Right lobe of liver (tissue), 6 donors: ENCODE measurements at regions not wholly inside any gene's neighbourhood (a gene's known extent, or its start where the extent isn't known, plus 50 kb on each side); places are given as distances from the start of the nearest gene placed in this dataset.

Experiments used
- ATAC-seq, 4 donors: fragments of 200-7000 bp; cut with Tn5 transposase; one replicate each; pipeline ENCODE4 v1.9.1; 2020; ENCODE audit warnings: mild to moderate bottlenecking in 4 of 4, moderate library complexity in 4 of 4
- DNase-seq, 3 donors: peaks; one replicate each; pipeline ENCODE4 v3.0.0-alpha.2; 2020
- H3K27ac ChIP-seq, 3 donors: fragments of 200-600 bp; one replicate each; pipeline ENCODE4 v1.8.0; 2022
- H3K27me3 ChIP-seq, 2 donors: fragments of 200-600 bp; one replicate each; pipeline ENCODE4 v1.8.0; 2022
- H3K36me3 ChIP-seq, 4 donors: fragments of 200-600 bp; sonication (generic) in 1 of 4; one replicate each; pipeline versions ENCODE4 v1.5.1 to v1.8.0; 2017 to 2022; ENCODE audit warnings: control low read depth in 1 of 4
- H3K4me1 ChIP-seq, 4 donors: fragments of 200-600 bp; sonication (generic) in 1 of 4; one replicate each; pipeline versions ENCODE4 v1.5.1 to v1.8.0; 2017 to 2022; ENCODE audit warnings: control low read depth in 1 of 4
- H3K4me3 ChIP-seq, 3 donors: fragments of 200-600 bp; one replicate each; pipeline ENCODE4 v1.8.0; 2022
- H3K9me3 ChIP-seq, 4 donors: fragments of 200-600 bp; sonication (generic) in 1 of 4; one replicate each; pipeline versions ENCODE4 v1.5.1 to v1.8.0; 2017 to 2022; ENCODE audit warnings: control low read depth in 1 of 4
- CTCF ChIP-seq, 4 donors: fragments of 200-600 bp in 3 of 4; fragments of 450-650 bp in 1 of 4; IDR thresholded peaks; one replicate each; pipeline versions ENCODE4 v1.5.1 to v1.8.0; 2016 to 2022; ENCODE audit warnings: antibody characterized with exemption in 4 of 4, mild to moderate bottlenecking in 2 of 4
- POLR2A ChIP-seq: fragments of 450-650 bp; IDR thresholded peaks from one replicate; pipeline ENCODE4 v1.6.1; 2017; ENCODE audit warnings: antibody characterized with exemption, mild to moderate bottlenecking
- WGBS: methylation state at CpG from one replicate; pipeline ENCODE4 v1.1.6; 2018; ENCODE audit warnings: low coverage, low lambda C conversion rate; ENCODE audit not compliant: insufficient coverage; ENCODE audit errors: missing lambda C conversion rate; 5-methylcytosine and 5-hydroxymethylcytosine counted together
- intact Hi-C, 2 donors: fragments of 100-400 bp; cut with DNase I; formaldehyde crosslinking; loops; one replicate each; pipeline versions ENCODE4 v1.11.2 to v1.14.1; 2022
- donor health status: DM: no; HTN: yes; CAD: no.
- donor health status: DM: no; HTN: no; CAD: no.
- donor health status: DM: no; HTN: no; CAD: no.
- donor health status: DM: no; HTN: yes; CAD: no.
- donor health status: DM: no; HTN: yes; CAD: no.

GRCh38 chr7:118792682-118793081, 568.2 kb downstream of the ANKRD7 start:
- ATAC-seq = no peak
- WGBS = 77% methylated on average over 3 of the region's 4 CpGs
- Histone ChIP-seq H3K4me1 (no peaks in the 10 kb centered on the region), H3K27me3 (no peaks in the 10 kb centered on the region), H3K9me3 (no peaks in the 10 kb centered on the region), H3K36me3 (no peaks in the 10 kb centered on the region), H3K4me3 (no peak overlapping the region), H3K27ac (no peak overlapping the region)
- intact Hi-C loops = no loop called here
- TF ChIP-seq POLR2A = no peak
- no peak for TF ChIP-seq CTCF (IDR thresholded peaks at IDR 0.05)
- no peak for DNase-seq

- no peaks in the 10 kb centered on the region for H3K9me3 ChIP-seq
- ATAC-seq (peak; percentile 19 to 60 (median 28)), DNase-seq (no peak)
- H3K36me3 ChIP-seq = no peaks in the 10 kb centered on the region
- no peak overlapping the region for H3K27ac ChIP-seq
- 21% methylated on average over 1 of the region's 1 CpG for WGBS
- H3K4me3 ChIP-seq = no peak overlapping the region
- no peak for TF ChIP-seq CTCF (IDR thresholded peaks at IDR 0.05)
- no peak for TF ChIP-seq POLR2A
- no peaks in the 10 kb centered on the region for H3K4me1 ChIP-seq
- intact Hi-C loops = no loop called here
- no peaks in the 10 kb centered on the region for H3K27me3 ChIP-seq
Observed at GRCh38 chr7:118793582-118793981, 569.1 kb downstream of the ANKRD7 start.

- ATAC-seq (no peak), DNase-seq (no peak)
- no peak for TF ChIP-seq CTCF (IDR thresholded peaks at IDR 0.05)
- TF ChIP-seq POLR2A = no peak
- H3K36me3 ChIP-seq = no peaks in the 10 kb centered on the region
- intact Hi-C loops = no loop called here
- no peaks in the 10 kb centered on the region for H3K9me3 ChIP-seq
- H3K27ac ChIP-seq = no peak overlapping the region
- no peak overlapping the region for H3K4me3 ChIP-seq
- no peaks in the 10 kb centered on the region for H3K27me3 ChIP-seq
- 6% methylated on average over 1 of the region's 1 CpG for WGBS
- H3K4me1 ChIP-seq = no peaks in the 10 kb centered on the region
Observed at GRCh38 chr7:118794419-118794818, 569.9 kb downstream of the ANKRD7 start.

- TF ChIP-seq POLR2A (no peak), CTCF (IDR thresholded peaks at IDR 0.05) (no peak)
- H3K9me3 ChIP-seq = no peaks in the 10 kb centered on the region
- intact Hi-C loops = no loop called here
- H3K36me3 ChIP-seq = no peaks in the 10 kb centered on the region
- H3K27me3 ChIP-seq = no peaks in the 10 kb centered on the region
- 34% methylated on average over 2 of the region's 2 CpGs for WGBS
- H3K27ac ChIP-seq = no peak overlapping the region
- DNase-seq (no peak), ATAC-seq (no peak)
- H3K4me3 ChIP-seq = no peak overlapping the region
- no peaks in the 10 kb centered on the region for H3K4me1 ChIP-seq
Observed at GRCh38 chr7:118801366-118801765, 576.9 kb downstream of the ANKRD7 start.

GRCh38 chr7:118802726-118803125, 578.2 kb downstream of the ANKRD7 start:
- no peak for ATAC-seq
- no peak overlapping the region for H3K27ac ChIP-seq
- no peaks in the 10 kb centered on the region for H3K27me3 ChIP-seq
- DNase-seq = no peak
- H3K4me3 ChIP-seq = no peak overlapping the region
- H3K9me3 ChIP-seq = no peaks in the 10 kb centered on the region
- intact Hi-C loops = no loop called here
- no peaks in the 10 kb centered on the region for H3K36me3 ChIP-seq
- H3K4me1 ChIP-seq = no peaks in the 10 kb centered on the region
- 95% methylated on average over 2 of the region's 2 CpGs for WGBS
- no peak for TF ChIP-seq CTCF (IDR thresholded peaks at IDR 0.05)
- no peak for TF ChIP-seq POLR2A
